ENCODE measurements at regions not wholly inside any gene's neighbourhood (a gene's known extent, or its start where the extent isn't known, plus 50 kb on each side); places are given as distances from the start of the nearest gene placed in this dataset.

GRCh38 chr10:52442576-52442975 lies 128.5 kb downstream of the DKK1 start:
- no peak for DNase-seq

GRCh38 chr10:52443419-52444388 lies 129.6 kb downstream of the DKK1 start:
- no peak for DNase-seq

GRCh38 chr10:52446391-52446790 lies 132.3 kb downstream of the DKK1 start:
- no peak for DNase-seq

- DNase-seq: no peak
These were observed 133.9 kb downstream of the DKK1 start for GRCh38 chr10:52447931-52448353.

GRCh38 chr10:52450762-52451291 lies 136.7 kb downstream of the DKK1 start:
- no peak for DNase-seq

- DNase-seq: no peak
These were observed 137.7 kb downstream of the DKK1 start for GRCh38 chr10:52451817-52452216.

- DNase-seq: no peak
These were observed 138.8 kb downstream of the DKK1 start for GRCh38 chr10:52452600-52453493.

GRCh38 chr10:52453501-52453900 lies 139.4 kb downstream of the DKK1 start:
- no peak for DNase-seq

- DNase-seq: no peak
These were observed 140.4 kb downstream of the DKK1 start for GRCh38 chr10:52454491-52454890.

- no peak for DNase-seq
These were observed 141.0 kb downstream of the DKK1 start for GRCh38 chr10:52455098-52455497.

GRCh38 chr10:52459097-52459496 lies 145.0 kb downstream of the DKK1 start:
- DNase-seq: no peak

GRCh38 chr10:52463826-52464225 lies 149.7 kb downstream of the DKK1 start:
- DNase-seq: no peak

- no peak for DNase-seq
These were observed 150.5 kb downstream of the DKK1 start for GRCh38 chr10:52464368-52465124.

GRCh38 chr10:52465202-52465601 lies 151.1 kb downstream of the DKK1 start:
- no peak for DNase-seq

- DNase-seq: no peak
These were observed 152.4 kb downstream of the DKK1 start for GRCh38 chr10:52466464-52466863.

GRCh38 chr10:52469970-52470705 lies 156.1 kb downstream of the DKK1 start:
- no peak for DNase-seq

GRCh38 chr10:52472406-52473146 lies 158.5 kb downstream of the DKK1 start:
- DNase-seq: no peak

GRCh38 chr10:52474265-52474664 lies 160.2 kb downstream of the DKK1 start:
- DNase-seq: no peak

- DNase-seq: no peak
These were observed 163.2 kb downstream of the DKK1 start for GRCh38 chr10:52477305-52477704.

GRCh38 chr10:52479567-52479966 lies 165.5 kb downstream of the DKK1 start:
- DNase-seq: no peak

- no peak for DNase-seq
These were observed 168.0 kb downstream of the DKK1 start for GRCh38 chr10:52481986-52482555.
